22Rv1 (cell line): ENCODE measurements at regions not wholly inside any gene's neighbourhood (a gene's known extent, or its start where the extent isn't known, plus 50 kb on each side); places are given as distances from the start of the nearest gene placed in this dataset.

Experiments used
- CTCF ChIP-seq: fragments of 450-650 bp; IDR thresholded peaks from 2 replicates; pipeline ENCODE4 v1.5.1; 2017; ENCODE audit warnings: mild to moderate bottlenecking
- ZFX ChIP-seq: fragments of 450-650 bp; IDR thresholded peaks from 2 replicates; pipeline ENCODE4 v1.6.1; 2017; ENCODE audit warnings: antibody characterized with exemption, borderline replicate concordance

GRCh38 chr2:150681120-150681804 lies 193.8 kb upstream of the RND3 start:
- no peak for TF ChIP-seq ZFX
- no peak for TF ChIP-seq CTCF
